Esophagus squamous epithelium (tissue), 5 donors: ENCODE measurements at regions not wholly inside any gene's neighbourhood (a gene's known extent, or its start where the extent isn't known, plus 50 kb on each side); places are given as distances from the start of the nearest gene placed in this dataset.

Experiments used
- DNase-seq: peaks from one replicate; lab custom pipeline; 2025; lab: John Stamatoyannopoulos, UW
- H3K27ac ChIP-seq, 4 donors: fragments of 200-600 bp; sonication (generic); one replicate each; pipeline ENCODE4 v1.5.1; 2016 to 2019; ENCODE audit warnings: mild to moderate bottlenecking in 1 of 4
- H3K27me3 ChIP-seq, 4 donors: fragments of 200-600 bp; sonication (generic); 1 replicate in 3 of 4; 2 replicates in 1 of 4; pipeline versions ENCODE4 v1.5.1 to v1.6.0; 2017 to 2021; ENCODE audit warnings: antibody characterized with exemption in 1 of 4
- H3K36me3 ChIP-seq, 3 donors: fragments of 200-600 bp; sonication (generic); one replicate each; pipeline ENCODE4 v1.5.1; 2016 to 2019
- H3K4me1 ChIP-seq, 3 donors: fragments of 200-600 bp; sonication (generic); one replicate each; pipeline ENCODE4 v1.5.1; 2017 to 2019
- H3K4me3 ChIP-seq, 4 donors: fragments of 200-600 bp; sonication (generic); 1 replicate in 3 of 4; 2 replicates in 1 of 4; pipeline ENCODE4 v1.5.1; 2016 to 2019; ENCODE audit warnings: mild to moderate bottlenecking in 2 of 4, moderate library complexity in 1 of 4
- H3K9me3 ChIP-seq, 3 donors: fragments of 200-600 bp; sonication (generic); one replicate each; pipeline ENCODE4 v1.5.1; 2016 to 2019
- POLR2A ChIP-seq, 4 donors: fragments of 450-650 bp; IDR thresholded peaks; one replicate each; pipeline ENCODE4 v1.6.1; 2017; ENCODE audit warnings: antibody characterized with exemption in 4 of 4, mild to moderate bottlenecking in 4 of 4, moderate library complexity in 3 of 4
- WGBS, 2 donors: methylation state at CpG; one replicate each; pipeline ENCODE4 v1.1.5; 2018; 5-methylcytosine and 5-hydroxymethylcytosine counted together
- intact Hi-C: fragments of 100-400 bp; cut with DNase I; formaldehyde crosslinking; loops from one replicate; pipeline ENCODE4 v1.15.0; 2022
- small RNA-seq, 4 donors: library from RNA; depleted of rRNA; stranded (forward); fragments of <200 nt; gene quantifications; one replicate each; pipeline ENCODE3, GENCODE V24; 2016
- TF ChIP-seq, protein P1 (sequence below), 6 experiments: fragments of 450-650 bp in 4 of 6; fragments of 200-600 bp in 2 of 6; sonication (generic) in 2 of 6; IDR thresholded peaks; one replicate each; pipeline ENCODE4 v1.5.1; 2016 to 2019; ENCODE audit warnings: antibody characterized with exemption in 6 of 6, mild to moderate bottlenecking in 4 of 6, moderate library complexity in 4 of 6
- donor health status: DM: yes; HTN: yes; CAD: no.

DNA sequence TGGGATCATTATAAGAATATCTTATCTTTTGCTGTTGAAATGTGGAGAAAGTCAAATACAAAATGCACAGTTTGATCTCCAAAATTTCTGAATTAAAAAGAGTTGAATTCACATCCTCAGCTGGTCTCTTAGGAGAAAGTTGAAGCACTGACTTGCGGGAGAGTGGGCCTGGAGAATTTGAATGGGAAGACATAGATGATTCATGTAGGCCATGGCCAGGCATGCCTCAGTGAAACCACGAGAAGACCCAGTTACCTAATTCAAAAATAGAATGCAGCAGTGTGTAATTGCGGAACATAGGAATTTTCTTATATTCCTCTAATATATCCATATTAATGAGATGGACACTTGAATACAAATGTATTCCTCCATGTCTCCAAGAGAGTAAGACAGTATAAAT, 53.0 kb upstream of the DTNBP1 start:
- intact Hi-C loops, result no loop called here
- no peaks in the 10 kb centered on the region for H3K27me3 ChIP-seq
- peaks cover 0 to 7% (median 0%) of the 10 kb centered on the region in 3 donors for H3K4me1 ChIP-seq
- no peak for TF ChIP-seq POLR2A (IDR thresholded peaks at IDR 0.05)
- TF ChIP-seq, protein P1, sequence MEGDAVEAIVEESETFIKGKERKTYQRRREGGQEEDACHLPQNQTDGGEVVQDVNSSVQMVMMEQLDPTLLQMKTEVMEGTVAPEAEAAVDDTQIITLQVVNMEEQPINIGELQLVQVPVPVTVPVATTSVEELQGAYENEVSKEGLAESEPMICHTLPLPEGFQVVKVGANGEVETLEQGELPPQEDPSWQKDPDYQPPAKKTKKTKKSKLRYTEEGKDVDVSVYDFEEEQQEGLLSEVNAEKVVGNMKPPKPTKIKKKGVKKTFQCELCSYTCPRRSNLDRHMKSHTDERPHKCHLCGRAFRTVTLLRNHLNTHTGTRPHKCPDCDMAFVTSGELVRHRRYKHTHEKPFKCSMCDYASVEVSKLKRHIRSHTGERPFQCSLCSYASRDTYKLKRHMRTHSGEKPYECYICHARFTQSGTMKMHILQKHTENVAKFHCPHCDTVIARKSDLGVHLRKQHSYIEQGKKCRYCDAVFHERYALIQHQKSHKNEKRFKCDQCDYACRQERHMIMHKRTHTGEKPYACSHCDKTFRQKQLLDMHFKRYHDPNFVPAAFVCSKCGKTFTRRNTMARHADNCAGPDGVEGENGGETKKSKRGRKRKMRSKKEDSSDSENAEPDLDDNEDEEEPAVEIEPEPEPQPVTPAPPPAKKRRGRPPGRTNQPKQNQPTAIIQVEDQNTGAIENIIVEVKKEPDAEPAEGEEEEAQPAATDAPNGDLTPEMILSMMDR (IDR thresholded peaks at IDR 0.05), result no peak
- DNase-seq, result no peak
- no peak overlapping the region for H3K27ac ChIP-seq
- 66 to 69% methylated on average over 3 of the region's 3 CpGs for WGBS, 2 donors
- H3K9me3 ChIP-seq, result peaks cover 0 to 12% (median 7%) of the 10 kb centered on the region in 3 donors
- no peak overlapping the region for H3K4me3 ChIP-seq
- H3K36me3 ChIP-seq, result no peaks in the 10 kb centered on the region

DNA sequence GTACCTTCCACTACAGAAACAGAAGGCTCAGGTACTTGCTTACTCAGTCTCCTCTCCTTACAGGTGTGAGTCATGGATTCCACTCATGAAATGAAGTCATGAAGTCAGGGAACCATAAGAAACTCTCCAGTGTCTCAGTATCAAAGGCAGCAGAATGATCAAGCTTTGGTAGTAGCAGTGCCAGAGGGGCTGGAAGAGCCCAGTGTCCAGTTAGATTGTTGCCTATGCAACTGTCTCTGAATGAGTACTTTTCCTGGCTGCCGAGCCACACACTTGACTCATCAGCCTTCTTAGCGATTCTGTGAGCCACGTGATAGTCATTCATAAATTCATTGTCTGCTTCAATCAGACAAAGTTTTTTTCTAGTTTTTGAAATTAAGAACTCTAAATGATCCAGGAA, 52.2 kb upstream of the DTNBP1 start:
- Histone ChIP-seq H3K4me1 (peaks cover 0 to 7% (median 0%) of the 10 kb centered on the region in 3 donors), H3K4me3 (no peak overlapping the region), H3K36me3 (no peaks in the 10 kb centered on the region), H3K27me3 (no peaks in the 10 kb centered on the region), H3K27ac (no peak overlapping the region), H3K9me3 (peaks cover 0 to 12% (median 7%) of the 10 kb centered on the region in 3 donors)
- intact Hi-C loops, result no loop called here
- no peak for DNase-seq
- WGBS, 2 donors, result 41 to 62% methylated on average over 3 of the region's 3 CpGs
- no peak for TF ChIP-seq POLR2A (IDR thresholded peaks at IDR 0.05)
- TF ChIP-seq, protein P1 (IDR thresholded peaks at IDR 0.05), result no peak

DNA sequence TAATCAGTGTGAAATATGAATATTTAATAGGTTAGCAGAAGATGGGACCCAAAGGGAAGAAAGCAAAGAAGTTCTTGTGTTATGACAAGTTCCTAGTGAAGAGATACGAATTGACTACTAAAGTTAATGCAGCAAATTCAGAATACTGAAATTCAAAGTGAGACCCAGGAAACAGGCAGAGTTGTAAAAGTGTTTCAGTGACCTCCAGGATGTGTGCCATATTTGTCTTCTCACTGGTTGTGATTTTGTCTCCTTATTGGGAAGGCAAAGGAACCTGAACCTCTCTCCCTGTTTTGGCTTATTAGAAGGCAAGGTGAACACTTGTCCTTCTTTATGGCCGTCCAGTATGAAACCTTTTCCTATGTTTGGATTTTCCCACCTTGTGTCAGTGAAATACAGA, 51.8 kb upstream of the DTNBP1 start:
- DNase-seq, result no peak
- Histone ChIP-seq H3K27ac (no peak overlapping the region), H3K4me3 (no peak overlapping the region), H3K36me3 (no peaks in the 10 kb centered on the region), H3K4me1 (peaks cover 0 to 7% (median 0%) of the 10 kb centered on the region in 3 donors), H3K9me3 (peaks cover 0 to 12% (median 7%) of the 10 kb centered on the region in 3 donors), H3K27me3 (no peaks in the 10 kb centered on the region)
- 77 to 86% methylated on average over 2 of the region's 2 CpGs for WGBS, 2 donors
- TF ChIP-seq, protein P1 (IDR thresholded peaks at IDR 0.05), result no peak
- no peak for TF ChIP-seq POLR2A (IDR thresholded peaks at IDR 0.05)
- intact Hi-C loops, result no loop called here

DNA sequence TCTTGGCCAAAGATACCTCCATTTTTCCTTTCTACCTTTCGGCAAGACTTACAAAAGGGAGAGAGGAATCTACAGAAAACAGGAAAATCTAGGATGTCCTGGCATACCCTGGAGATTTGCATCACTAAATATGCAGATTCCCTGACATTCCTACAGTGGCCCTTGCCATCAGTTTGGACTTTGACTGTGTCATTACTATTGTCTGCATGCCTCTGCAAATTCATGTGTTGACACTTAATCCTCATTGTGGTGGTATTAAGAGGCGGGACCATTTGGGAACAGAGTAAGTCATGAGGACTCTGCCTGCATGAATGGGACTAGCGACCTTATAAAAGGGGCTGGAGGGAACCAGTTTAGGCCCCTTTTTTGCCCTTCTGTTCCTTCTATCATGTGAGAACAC, 50.5 kb upstream of the DTNBP1 start:
- H3K27ac ChIP-seq, result no peak overlapping the region
- H3K36me3 ChIP-seq, result no peaks in the 10 kb centered on the region
- H3K4me1 ChIP-seq, result peaks cover 0 to 7% (median 0%) of the 10 kb centered on the region in 3 donors
- H3K27me3 ChIP-seq, result no peaks in the 10 kb centered on the region
- intact Hi-C loops, result no loop called here
- no peak overlapping the region for H3K4me3 ChIP-seq
- no peak for DNase-seq
- peaks cover 0 to 12% (median 7%) of the 10 kb centered on the region in 3 donors for H3K9me3 ChIP-seq
- WGBS, 2 donors, result 64 to 93% methylated on average over 1 to 3 of the region's 3 CpGs
- TF ChIP-seq POLR2A (IDR thresholded peaks at IDR 0.05), result no peak
- TF ChIP-seq, protein P1 (IDR thresholded peaks at IDR 0.05), result no peak

DNA sequence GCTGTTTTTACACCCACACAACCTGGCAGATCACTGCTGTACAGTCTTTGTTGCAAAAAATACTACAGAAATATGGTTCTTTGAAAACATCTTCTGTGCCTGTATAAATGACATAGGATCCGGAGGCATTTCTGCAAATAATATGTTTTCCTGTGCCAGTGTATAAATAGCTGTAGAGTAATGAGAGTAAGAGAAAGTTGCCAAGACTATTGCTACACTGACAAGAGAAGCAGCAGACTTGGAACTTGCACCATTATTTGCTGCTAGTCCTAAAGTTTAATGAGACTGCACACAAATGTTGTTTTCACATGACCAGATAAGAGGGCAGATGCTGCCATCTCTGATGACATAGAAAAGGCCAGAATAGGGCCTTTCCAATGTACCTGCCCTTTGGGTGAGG, 50.0 kb upstream of the DTNBP1 start:
- no peak overlapping the region for H3K27ac ChIP-seq
- peaks cover 0 to 12% (median 7%) of the 10 kb centered on the region in 3 donors for H3K9me3 ChIP-seq
- peaks cover 0 to 7% (median 0%) of the 10 kb centered on the region in 3 donors for H3K4me1 ChIP-seq
- 32 to 35% methylated on average over 1 of the region's 1 CpG for WGBS, 2 donors
- H3K4me3 ChIP-seq, result no peak overlapping the region
- intact Hi-C loops, result no loop called here
- TF ChIP-seq, protein P1 (IDR thresholded peaks at IDR 0.05), result no peak
- no peak for TF ChIP-seq POLR2A (IDR thresholded peaks at IDR 0.05)
- H3K27me3 ChIP-seq, result no peaks in the 10 kb centered on the region
- no peak for DNase-seq
- H3K36me3 ChIP-seq, result no peaks in the 10 kb centered on the region

Small RNA genes lying in the stretch of these regions (small RNA-seq; reads per million reads assigned to genes)
- 0 reads per million in 4 donors for gene AL365265.1
